HG03196 (cell line): ENCODE measurements at regions not wholly inside any gene's neighbourhood (a gene's known extent, or its start where the extent isn't known, plus 50 kb on each side); places are given as distances from the start of the nearest gene placed in this dataset.

ENCODE experiments used
- ATAC-seq: cut with Tn5 transposase; IDR thresholded peaks from one replicate; pipeline ENCODE4 v1.9.1; 2021; ENCODE audit not compliant: unreplicated experiment

- no peak for ATAC-seq
Observed at GRCh38 chr2:14684516-14684915, 52.0 kb downstream of the LRATD1 start.

- no peak for ATAC-seq
Observed at GRCh38 chr2:14690926-14691325, 58.4 kb downstream of the LRATD1 start.

DNA sequence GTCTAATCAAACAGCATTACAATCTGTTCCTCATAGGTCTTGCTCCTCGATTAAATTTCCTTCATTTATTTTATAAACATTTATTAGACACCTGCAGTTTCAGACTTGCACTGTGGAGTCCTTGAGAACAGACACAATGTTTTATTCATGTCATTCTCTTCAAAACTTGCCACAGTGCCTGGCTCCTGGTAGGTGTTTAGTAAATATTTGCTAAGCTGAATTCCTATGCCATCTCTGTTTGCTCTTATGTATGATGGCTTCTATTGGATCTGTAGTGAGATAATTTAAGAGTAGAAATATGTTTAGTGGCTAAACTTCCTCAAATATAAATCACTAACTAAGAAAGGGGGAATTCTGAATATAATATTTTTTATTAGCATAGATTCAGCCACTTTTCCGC lies 61.4 kb downstream of the LRATD1 start:
- ATAC-seq, result no peak

DNA sequence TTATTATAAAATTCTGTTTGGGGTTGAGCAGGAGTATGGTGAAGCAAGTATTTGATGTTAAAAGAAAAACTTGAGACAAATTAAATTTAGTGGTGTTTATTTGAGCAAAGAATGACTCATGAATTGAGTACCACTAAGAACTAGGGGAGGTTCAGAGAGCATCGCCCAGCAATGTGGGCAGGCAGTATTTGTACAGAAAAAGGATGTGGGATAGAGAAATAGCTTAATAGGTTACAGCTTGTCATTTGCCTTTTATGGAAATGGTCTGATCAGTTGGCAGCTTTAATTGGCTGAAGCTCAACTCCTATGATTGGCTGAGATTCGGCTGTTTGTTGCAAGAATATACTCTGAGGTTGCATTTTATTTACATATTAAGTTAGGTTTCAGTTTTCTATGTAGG lies 68.2 kb downstream of the LRATD1 start:
- ATAC-seq, result no peak

- no peak for ATAC-seq
Observed at GRCh38 chr2:14702258-14702657, 69.7 kb downstream of the LRATD1 start.

GRCh38 chr2:14706201-14706600 lies 73.7 kb downstream of the LRATD1 start:
- no peak for ATAC-seq

DNA sequence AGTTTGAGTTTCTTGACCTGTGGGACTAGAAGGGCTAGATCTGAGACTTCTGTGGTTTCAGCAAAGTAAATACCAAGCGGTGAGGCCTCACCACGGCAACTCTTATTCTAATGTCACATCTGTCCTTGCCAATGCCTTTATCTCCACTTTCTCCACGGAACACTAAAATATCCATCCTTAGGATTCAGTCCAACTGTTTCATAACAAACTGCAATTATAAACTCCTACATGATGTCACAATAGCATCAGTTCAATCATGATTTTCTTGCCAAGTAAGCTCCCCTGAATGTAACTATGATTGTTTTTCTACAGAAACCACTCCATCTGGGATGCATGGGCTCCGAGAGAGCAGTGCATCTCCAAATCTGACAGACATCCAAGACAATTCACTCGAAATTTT lies 79.6 kb downstream of the LRATD1 start:
- ATAC-seq, result no peak

GRCh38 chr2:14713248-14713647 lies 80.7 kb downstream of the LRATD1 start:
- no peak for ATAC-seq

GRCh38 chr2:14715600-14715999 lies 83.1 kb downstream of the LRATD1 start:
- ATAC-seq, result no peak

- ATAC-seq, result no peak
Observed at GRCh38 chr2:14716319-14716718, 83.8 kb downstream of the LRATD1 start.

- ATAC-seq, result no peak
Observed at GRCh38 chr2:14717131-14717530, 84.6 kb downstream of the LRATD1 start.

DNA sequence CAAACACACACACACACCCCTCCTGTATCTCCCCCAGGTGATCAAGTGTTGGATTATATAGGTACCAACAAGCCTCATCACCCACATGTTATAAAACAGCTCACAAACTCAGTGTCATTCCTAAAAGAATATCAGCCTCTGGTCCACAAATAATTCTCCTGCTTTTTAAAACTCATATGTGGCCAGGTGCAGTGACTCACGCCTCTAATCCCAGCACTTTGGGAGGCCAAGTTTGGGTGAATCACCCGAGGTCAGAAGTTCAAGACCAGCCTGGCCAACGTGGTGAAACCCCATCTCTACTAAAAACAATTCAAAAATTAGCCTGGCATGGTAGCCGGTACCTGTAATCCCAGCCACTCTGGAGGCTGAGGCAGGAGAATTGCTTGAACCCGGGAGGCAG lies 87.8 kb downstream of the LRATD1 start:
- no peak for ATAC-seq

DNA sequence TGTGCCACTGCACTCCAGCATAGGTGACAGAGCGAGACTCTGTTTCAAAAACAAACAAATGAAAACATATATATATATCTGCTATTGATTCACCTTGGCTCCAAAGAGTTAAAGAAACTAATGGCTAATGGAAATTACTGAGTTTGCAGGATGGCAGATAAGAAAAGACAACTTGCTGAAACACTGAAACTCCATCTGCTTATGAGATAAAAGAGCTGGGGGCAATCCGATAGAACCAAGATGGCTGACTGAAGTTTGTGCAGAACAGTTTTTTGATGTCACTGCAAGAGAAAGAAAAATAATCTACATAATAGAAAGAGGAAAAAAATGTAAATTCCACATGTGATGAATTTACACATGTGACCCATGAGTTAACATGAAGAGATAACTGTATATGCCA lies 88.2 kb downstream of the LRATD1 start:
- ATAC-seq, result no peak

DNA sequence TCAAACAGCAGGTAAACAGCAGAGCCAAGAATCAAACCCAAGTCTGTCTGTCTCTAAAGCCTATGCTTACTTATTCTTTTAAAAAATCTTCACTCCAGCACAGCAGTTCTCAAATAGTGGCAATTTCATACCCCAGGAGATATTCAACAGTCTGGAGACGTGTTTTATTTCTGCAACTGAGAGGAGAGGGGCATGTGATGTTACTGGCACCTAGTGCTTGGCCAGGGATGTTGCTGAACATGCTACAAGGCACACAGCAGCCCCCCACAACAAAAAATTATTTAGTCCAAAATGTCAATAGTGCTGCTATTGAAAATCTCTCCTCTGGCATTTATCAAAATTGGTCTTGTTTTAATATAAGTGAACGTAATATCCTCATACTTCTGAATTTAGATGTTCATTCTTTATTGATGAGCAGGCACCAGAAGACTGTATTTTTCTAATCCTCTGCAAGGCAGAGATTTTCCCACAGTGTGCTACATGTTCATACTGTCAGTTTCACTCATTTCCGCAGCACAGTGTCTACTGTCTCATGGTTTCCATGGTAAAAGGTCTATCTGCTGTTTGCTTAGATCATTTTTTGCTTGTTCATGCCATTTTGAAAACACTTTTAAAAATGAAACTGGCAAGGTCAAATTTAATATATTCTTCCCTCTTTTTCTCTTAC lies 90.5 kb downstream of the LRATD1 start:
- ATAC-seq, result no peak

GRCh38 chr2:14723684-14724083 lies 91.2 kb downstream of the LRATD1 start:
- no peak for ATAC-seq

DNA sequence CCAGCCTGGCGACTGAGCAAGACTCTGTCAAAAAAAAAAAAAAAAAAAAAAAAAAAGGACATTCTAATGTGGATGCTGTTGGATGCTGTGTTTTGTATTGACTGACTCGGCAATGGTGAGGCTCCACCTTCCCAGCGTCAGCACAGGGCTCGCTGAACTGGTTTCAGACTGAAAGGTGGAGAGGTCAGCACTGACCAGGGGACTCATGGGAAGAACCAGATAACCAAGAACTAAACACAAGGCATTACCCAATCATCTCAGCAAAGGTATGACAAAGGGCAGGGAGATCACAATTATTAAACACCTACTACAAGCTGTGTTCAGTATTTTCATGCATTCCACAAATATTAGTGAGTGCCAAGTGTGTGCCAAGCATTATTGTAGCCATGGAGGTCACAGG lies 103.2 kb downstream of the LRATD1 start:
- no peak for ATAC-seq

- ATAC-seq, result no peak
Observed at GRCh38 chr2:14737201-14737600, 104.7 kb downstream of the LRATD1 start.

DNA sequence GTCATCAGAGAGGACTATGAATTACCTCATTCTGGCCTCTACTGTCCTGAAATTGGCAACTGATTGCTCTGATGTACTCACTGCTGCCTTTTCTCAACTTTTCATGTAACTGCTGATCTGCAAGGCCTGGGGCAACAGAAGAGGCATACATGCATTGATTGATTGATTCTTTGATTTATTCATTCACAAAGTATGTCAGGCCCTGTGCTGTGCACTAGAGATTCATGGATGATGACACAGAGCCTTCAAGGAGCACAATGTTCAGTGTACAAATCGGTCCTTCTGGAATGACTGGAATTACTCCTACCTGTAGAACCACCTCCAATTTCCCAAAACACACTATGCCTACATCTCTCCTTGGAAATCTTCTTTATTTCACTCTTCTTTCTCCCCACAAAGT lies 111.3 kb downstream of the LRATD1 start:
- no peak for ATAC-seq

- no peak for ATAC-seq
Observed at GRCh38 chr2:14745288-14746076, 113.0 kb downstream of the LRATD1 start.

DNA sequence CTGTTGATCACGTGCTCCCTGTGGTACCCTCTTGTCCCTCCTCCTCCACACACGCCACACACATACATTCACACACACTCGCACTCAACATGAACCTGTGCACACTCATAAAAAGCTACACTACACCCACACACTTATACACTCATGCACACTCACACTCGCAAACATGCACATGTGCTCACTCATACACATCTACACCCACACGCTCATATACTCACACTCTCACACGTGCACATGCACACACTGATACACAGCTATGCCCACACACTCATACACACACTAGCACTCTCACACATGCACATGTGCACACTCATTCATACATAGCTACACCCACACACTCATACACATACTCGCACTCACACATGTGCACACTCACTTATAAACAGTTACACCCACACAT lies 113.6 kb downstream of the LRATD1 start:
- ATAC-seq, result no peak

GRCh38 chr2:14747447-14747846 lies 114.9 kb downstream of the LRATD1 start:
- ATAC-seq, result no peak

- ATAC-seq, result no peak
Observed at GRCh38 chr2:14749884-14750283, 117.4 kb downstream of the LRATD1 start.

DNA sequence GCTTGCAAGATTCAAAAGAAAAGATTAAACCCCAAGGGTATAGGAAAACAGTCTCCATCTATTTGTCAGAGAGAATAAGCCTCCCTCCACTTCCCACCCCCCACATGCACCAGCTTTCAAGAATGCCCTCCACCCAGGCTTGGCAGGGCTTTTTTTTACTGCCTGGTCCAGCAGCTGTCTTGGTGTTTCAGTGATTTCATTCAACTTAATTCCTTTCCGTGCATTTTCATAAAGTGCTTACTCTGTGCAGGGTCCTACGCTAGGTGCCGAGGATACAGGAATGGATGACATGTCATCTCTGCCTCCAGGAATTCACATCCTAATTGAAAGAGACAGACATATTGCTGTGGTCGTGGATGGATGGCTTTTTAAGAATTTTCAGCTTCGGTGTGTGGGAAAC lies 117.9 kb downstream of the LRATD1 start:
- no peak for ATAC-seq
